IMR-90 (cell line): ENCODE measurements at regions not wholly inside any gene's neighbourhood (a gene's known extent, or its start where the extent isn't known, plus 50 kb on each side); places are given as distances from the start of the nearest gene placed in this dataset.
A peak's percentile ranks its signal among the peaks of the same experiment; 100 is the strongest.

Experiments used
- ATAC-seq: fragments of 200-7000 bp; cut with Tn5 transposase; 2 replicates; pipeline ENCODE4 v1.9.1; 2020; ENCODE audit warnings: low read depth, mild to moderate bottlenecking, moderate library complexity
- BruUV-seq: library from RNA; stranded (reverse); fragments of 400-500 nt; replicated peaks from 2 replicates; lab custom pipeline; 2021; lab: Mats Ljungman, UMichigan
- CTCF ChIA-PET: fragments of 300-600 bp; formaldehyde crosslinking; extraction: SDS; loops from one replicate; lab custom pipeline; 2021; ENCODE audit warnings: antibody characterized with exemption; lab: Yijun Ruan, JAX
- POLR2A ChIA-PET: fragments of 300-600 bp; sonication (Branson Sonifier 250); formaldehyde crosslinking; loops from one replicate; lab custom pipeline; 2022; ENCODE audit warnings: antibody characterized with exemption; ENCODE audit not compliant: unreplicated experiment; lab: Charles Lee
- DNase-seq: peaks from one replicate; pipeline ENCODE4 v3.0.0; 2013
- H2AFZ ChIP-seq: replicated peaks from 2 replicates; pipeline ENCODE3; 2013; ENCODE audit warnings: low read length, mild to moderate bottlenecking; ENCODE audit not compliant: poor library complexity
- H2AK5ac ChIP-seq: 2 replicates; pipeline ENCODE4 v1.6.1; 2013; ENCODE audit warnings: low read depth, low read length, inconsistent platforms
- H2AK9ac ChIP-seq: replicated peaks from 2 replicates; pipeline ENCODE3; 2013; ENCODE audit warnings: mild to moderate bottlenecking, low read depth, low read length, moderate library complexity; ENCODE audit not compliant: poor library complexity
- H2BK120ac ChIP-seq: 2 replicates; pipeline ENCODE4 v1.6.1; 2013; ENCODE audit warnings: low read depth, low read length, inconsistent platforms
- H2BK15ac ChIP-seq: 3 replicates; pipeline ENCODE4 v1.6.1; 2013; ENCODE audit warnings: low read depth, low read length, inconsistent platforms
- H2BK20ac ChIP-seq: 2 replicates; pipeline ENCODE4 v1.6.1; 2013; ENCODE audit warnings: low read depth, mild to moderate bottlenecking, inconsistent platforms, low read length, moderate library complexity
- H2BK5ac ChIP-seq: 2 replicates; pipeline ENCODE4 v1.6.1; 2013; ENCODE audit warnings: mild to moderate bottlenecking, low read depth, low read length, inconsistent platforms; ENCODE audit not compliant: poor library complexity, severe bottlenecking
- H3K14ac ChIP-seq: replicated peaks from 2 replicates; pipeline ENCODE4 v1.6.1; 2013; ENCODE audit warnings: low read depth, low read length, inconsistent platforms
- H3K18ac ChIP-seq: 2 replicates; pipeline ENCODE4 v1.6.1; 2013; ENCODE audit warnings: low read depth, low read length, control low read depth
- H3K23ac ChIP-seq: 2 replicates; pipeline ENCODE4 v1.6.1; 2013; ENCODE audit warnings: low read depth, low read length, inconsistent platforms
- H3K27ac ChIP-seq: 2 replicates; pipeline ENCODE4 v1.5.1; 2013; ENCODE audit warnings: mild to moderate bottlenecking, control low read depth, low read length; ENCODE audit not compliant: insufficient read depth
- H3K27me3 ChIP-seq: 2 replicates; pipeline ENCODE4 v1.6.1; 2013; ENCODE audit warnings: low read length; ENCODE audit not compliant: control insufficient read depth, insufficient read depth
- H3K36me3 ChIP-seq: 2 replicates; pipeline ENCODE4 v1.6.1; 2013; ENCODE audit warnings: low read length, mixed read lengths; ENCODE audit not compliant: control insufficient read depth, insufficient read depth
- H3K4ac ChIP-seq: 2 replicates; pipeline ENCODE4 v1.6.1; 2013; ENCODE audit warnings: low read depth, low read length, inconsistent platforms
- H3K4me1 ChIP-seq: 2 replicates; pipeline ENCODE4 v1.6.1; 2013; ENCODE audit warnings: low read length, mixed read lengths; ENCODE audit not compliant: control insufficient read depth, insufficient read depth
- H3K4me2 ChIP-seq: 2 replicates; pipeline ENCODE4 v1.6.1; 2013; ENCODE audit warnings: low read depth, mild to moderate bottlenecking, control low read depth, low read length, moderate library complexity
- H3K4me3 ChIP-seq: 2 replicates; pipeline ENCODE4 v1.5.1; 2013; ENCODE audit warnings: low read depth, mild to moderate bottlenecking, control low read depth, low read length, moderate library complexity; ENCODE audit not compliant: insufficient read depth
- H3K56ac ChIP-seq: 2 replicates; pipeline ENCODE4 v1.6.1; 2013; ENCODE audit warnings: low read length, inconsistent platforms; ENCODE audit not compliant: insufficient read depth; ENCODE audit errors: extremely low read depth
- H3K79me1 ChIP-seq, 2 experiments: 2 replicates each; pipeline ENCODE4 v1.6.1; 2013; ENCODE audit warnings: low read length in 2 of 2, inconsistent platforms in 1 of 2, low read depth in 1 of 2
- H3K9ac ChIP-seq: 2 replicates; pipeline ENCODE4 v1.6.1; 2013; ENCODE audit warnings: low read depth, low read length, control low read depth
- H3K9me1 ChIP-seq: 2 replicates; pipeline ENCODE4 v1.6.1; 2013; ENCODE audit warnings: low read length, inconsistent platforms; ENCODE audit not compliant: insufficient read depth
- H3K9me3 ChIP-seq: 2 replicates; pipeline ENCODE4 v1.6.1; 2013; ENCODE audit warnings: low read length; ENCODE audit not compliant: control insufficient read depth, insufficient read depth
- H4K20me1 ChIP-seq: 2 replicates; pipeline ENCODE4 v1.6.1; 2013; ENCODE audit warnings: low read length, inconsistent platforms; ENCODE audit not compliant: insufficient read depth
- H4K5ac ChIP-seq: 2 replicates; pipeline ENCODE4 v1.6.1; 2013; ENCODE audit warnings: mild to moderate bottlenecking, low read depth, low read length, control low read depth
- H4K8ac ChIP-seq, 2 experiments: 2 replicates each; pipeline ENCODE4 v1.6.1; 2013; ENCODE audit warnings: low read depth in 2 of 2, low read length in 2 of 2, control low read depth in 1 of 2, inconsistent platforms in 1 of 2
- H4K91ac ChIP-seq: 2 replicates; pipeline ENCODE4 v1.6.1; 2013; ENCODE audit warnings: low read depth, low read length, inconsistent platforms; ENCODE audit not compliant: insufficient read depth
- NFE2L2 ChIP-seq: fragments of 150-350 bp; IDR thresholded peaks from 2 replicates; pipeline ENCODE4 v1.6.1; 2016; ENCODE audit warnings: low read depth, mild to moderate bottlenecking, low read length
- WGBS, 2 experiments: methylation state at CpG; one replicate each; pipeline versions ENCODE4 v1.1.5 to v1.1.7; 2013; ENCODE audit warnings: missing lambda C conversion rate in 2 of 2; ENCODE audit not compliant: insufficient read length in 1 of 2; ENCODE audit errors: extremely low coverage in 2 of 2; 5-methylcytosine and 5-hydroxymethylcytosine counted together
- dilution Hi-C: fragments of 300-500 bp; cut with HindIII; formaldehyde crosslinking; loops from one replicate; pipeline ENCODE4 v1.14.3; 2018; ENCODE audit warnings: low sequenced_read_pairs; ENCODE audit not compliant: unreplicated experiment
- in situ Hi-C: fragments of 300-500 bp; cut with MboI; formaldehyde crosslinking; loops from 3 replicates; pipeline ENCODE4 v1.14.3; 2019; ENCODE audit warnings: low sequenced_read_pairs, inconsistent platforms, mixed read lengths
- intact Hi-C: fragments of 100-400 bp; cut with micrococcal nuclease; formaldehyde crosslinking; loops from 2 replicates; pipeline ENCODE4 v1.10.0; 2022

GRCh38 chr17:77394540-77395295 lies 253.9 kb downstream of the SEC14L1 start:
- no peak overlapping the region for H2AFZ ChIP-seq
- TF ChIP-seq NFE2L2: no peak
- H3K4me3 ChIP-seq: no peak overlapping the region
- no peaks in the 10 kb centered on the region for H3K9me3 ChIP-seq
- no peak for DNase-seq
- peak overlapping the region; percentile 62 for H3K27ac ChIP-seq
- peaks cover 52% of the 10 kb centered on the region for H3K9me1 ChIP-seq
- ChIA-PET POLR2A (no interaction called here), CTCF (interaction anchor here (0.6 to 1.0 kb wide), 2 partner anchors 12 to 27 kb away, joined by 6 to 8 read pairs; no protein-coding TSS in a partner anchor)
- H3K56ac ChIP-seq: peak overlapping the region; percentile 14; the same call in 1 of the 2 replicates
- H2BK5ac ChIP-seq: peak overlapping the region; percentile 51
- H2BK120ac ChIP-seq: peak overlapping the region; percentile 28
- H3K4ac ChIP-seq: peak overlapping the region; percentile 86
- intact Hi-C loops (no loop called here), dilution Hi-C loops (no loop called here), in situ Hi-C loops (no loop called here)
- H4K8ac ChIP-seq: peak overlapping the region; percentile 7 to 72; a peak in 2 of 4 replicates
- ATAC-seq: no peak
- peak overlapping the region; percentile 66 for H4K91ac ChIP-seq
- peaks cover 20 to 89% of the 10 kb centered on the region in 2 experiments; a peak in 3 of 4 replicates for H3K79me1 ChIP-seq
- H2BK15ac ChIP-seq: peak overlapping the region; percentile 72; the same call in 1 of the 3 replicates
- peak overlapping the region; percentile 39; the same call in 1 of the 2 replicates for H3K9ac ChIP-seq
- no peak overlapping the region for H3K4me2 ChIP-seq
- no TSS peak for BruUV-seq
- peak overlapping the region; percentile 26; the same call in 1 of the 2 replicates for H2BK20ac ChIP-seq
- peaks cover 22% of the 10 kb centered on the region for H3K36me3 ChIP-seq
- peaks cover 71% of the 10 kb centered on the region for H4K20me1 ChIP-seq
- peak overlapping the region; percentile 28; the same call in 1 of the 2 replicates for H3K18ac ChIP-seq
- peak overlapping the region; percentile 46 for H3K23ac ChIP-seq
- H2AK9ac ChIP-seq: peak overlapping the region; percentile 83
- 80% methylated on average over 8 of the region's 15 CpGs; no CpG with 5 or more reads in 1 of the 2 experiments for WGBS, 2 experiments
- peak overlapping the region; percentile 41 for H2AK5ac ChIP-seq
- H4K5ac ChIP-seq: peak overlapping the region; percentile 62
- H3K14ac ChIP-seq: peak overlapping the region; percentile 92
- H3K27me3 ChIP-seq: no peaks in the 10 kb centered on the region
- peaks cover 45% of the 10 kb centered on the region for H3K4me1 ChIP-seq
